ENCODE measurements at regions not wholly inside any gene's neighbourhood (a gene's known extent, or its start where the extent isn't known, plus 50 kb on each side); places are given as distances from the start of the nearest gene placed in this dataset.

- TF ChIP-seq CTCF (conservative IDR thresholded peaks at IDR 0.05 in 1 of 2, IDR thresholded peaks at IDR 0.05 in 1 of 2; ENCODE audit: extremely low read depth in 1 of 2, insufficient read depth in 1 of 2, low read depth in 1 of 2, low read length in 2 of 2) (no peak), EZH2 (IDR thresholded peaks at IDR 0.05; ENCODE audit: borderline replicate concordance, low read length) (no peak)
Observed at GRCh38 chr10:10078446-10078845, 939.2 kb upstream of the CELF2 start.

Measured in mammary epithelial cell (primary cell).